DMS53 treated with DMSO at 0.1 percent for 48 hours (cell line): ENCODE measurements at regions not wholly inside any gene's neighbourhood (a gene's known extent, or its start where the extent isn't known, plus 50 kb on each side); places are given as distances from the start of the nearest gene placed in this dataset.

Experiments used
- DNase-seq: peaks from one replicate; lab custom pipeline; 2025; ENCODE audit not compliant: unreplicated experiment; lab: John Stamatoyannopoulos, UW

- DNase-seq, result peak; percentile 83
Measured at GRCh38 chr18:68623342-68623741, 91.6 kb downstream of the TMX3 start.

- DNase-seq, result no peak
Measured at GRCh38 chr18:68611311-68611710, 103.6 kb downstream of the TMX3 start.

DNA sequence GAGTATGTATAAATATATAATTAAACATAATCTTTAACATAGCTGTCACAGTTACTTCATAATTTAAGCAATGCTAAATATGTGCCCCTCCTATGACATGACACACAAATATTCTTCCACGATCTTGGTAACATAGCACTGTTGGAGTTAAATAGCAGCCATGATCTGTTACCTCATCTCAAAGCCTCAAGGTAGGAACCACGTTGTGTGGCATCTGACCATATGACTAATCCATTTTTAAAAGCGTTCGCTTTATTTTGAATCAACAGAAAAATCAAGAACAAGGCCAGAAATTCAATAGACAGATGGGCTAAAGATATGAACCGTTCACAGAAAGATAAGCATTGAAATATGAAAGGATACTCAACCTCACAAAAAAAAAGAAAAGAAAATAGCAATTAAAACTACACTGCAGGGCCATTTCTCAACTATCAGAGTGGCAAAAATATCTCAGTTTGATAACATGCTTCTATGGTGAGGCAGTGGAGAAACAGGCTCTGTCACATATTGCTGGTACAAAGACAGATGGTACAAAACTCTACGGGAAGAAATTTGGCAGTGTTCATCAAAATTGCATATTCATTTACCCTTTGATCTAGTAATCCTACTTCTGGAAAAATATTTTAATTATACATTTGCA, 105.9 kb downstream of the TMX3 start:
- DNase-seq, result no peak

DNA sequence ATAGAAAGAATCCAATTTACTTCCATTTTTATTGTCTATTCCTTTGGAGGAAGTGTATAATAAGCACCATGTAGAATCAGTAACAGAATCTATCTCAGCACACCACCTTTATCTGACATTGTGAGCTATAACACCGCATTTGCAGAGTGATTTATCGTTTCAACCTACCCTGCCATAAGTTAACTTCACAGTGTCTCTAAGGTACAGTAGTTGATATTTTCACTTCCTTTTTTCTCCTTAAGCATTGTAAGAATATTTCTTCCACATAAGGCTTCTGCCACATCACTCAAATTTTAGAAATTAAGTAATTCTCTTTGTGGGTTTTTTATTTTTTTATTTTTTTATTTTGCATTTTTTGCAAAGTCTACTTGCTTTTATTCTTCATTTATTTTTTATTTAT, 107.1 kb downstream of the TMX3 start:
- DNase-seq, result no peak

- DNase-seq, result no peak
Measured at GRCh38 chr18:68604256-68604655, 110.7 kb downstream of the TMX3 start.

GRCh38 chr18:68596016-68596415, 118.9 kb downstream of the TMX3 start:
- DNase-seq, result no peak

DNA sequence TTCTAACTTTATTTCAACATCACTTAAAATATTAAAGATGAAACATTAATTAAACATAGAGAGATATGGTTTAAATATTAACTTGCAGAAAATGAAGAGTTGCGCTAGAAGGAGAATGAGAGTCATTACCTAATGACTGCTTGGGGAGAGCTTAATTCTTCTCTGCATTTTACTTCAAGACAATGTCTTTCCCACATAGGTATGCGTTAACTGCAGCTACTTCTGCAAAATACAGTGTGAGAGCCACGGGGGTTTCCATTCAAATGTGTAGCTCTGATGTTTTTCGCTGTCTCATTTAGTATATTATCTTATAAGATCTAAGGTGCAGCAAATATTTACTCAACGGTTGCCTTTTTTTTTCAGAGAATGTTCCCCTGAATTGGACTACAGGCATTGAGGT, 126.7 kb downstream of the TMX3 start:
- DNase-seq, result no peak

GRCh38 chr18:68583685-68584084, 131.2 kb downstream of the TMX3 start:
- DNase-seq, result no peak

GRCh38 chr18:68574311-68574710, 140.6 kb downstream of the TMX3 start:
- no peak for DNase-seq

DNA sequence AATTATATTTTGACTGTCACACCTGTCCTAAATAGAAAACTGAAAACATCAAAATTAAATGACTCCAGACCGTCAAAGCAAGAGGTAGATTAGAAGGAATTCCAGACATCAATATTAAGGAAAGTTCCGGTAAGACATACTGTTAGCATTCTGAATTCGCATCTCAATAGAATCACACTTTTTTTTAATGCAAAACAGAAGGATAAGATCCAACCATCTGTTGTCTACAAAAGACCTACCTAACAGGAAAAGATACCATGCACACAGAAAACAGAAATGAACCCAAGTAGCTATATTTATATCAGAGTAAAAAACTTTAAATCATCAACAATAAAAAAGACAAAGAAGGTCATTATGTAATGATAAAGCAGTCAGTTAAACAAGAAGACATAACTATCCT, 145.0 kb downstream of the TMX3 start:
- no peak for DNase-seq

GRCh38 chr18:68568364-68569155, 146.3 kb downstream of the TMX3 start:
- DNase-seq, result no peak

GRCh38 chr18:68566991-68567390, 147.9 kb downstream of the TMX3 start:
- DNase-seq, result no peak

- DNase-seq, result no peak
Measured at GRCh38 chr18:68564961-68565360, 149.9 kb downstream of the TMX3 start.

GRCh38 chr18:68564351-68564750, 150.6 kb downstream of the TMX3 start:
- DNase-seq, result peak; percentile 79

DNA sequence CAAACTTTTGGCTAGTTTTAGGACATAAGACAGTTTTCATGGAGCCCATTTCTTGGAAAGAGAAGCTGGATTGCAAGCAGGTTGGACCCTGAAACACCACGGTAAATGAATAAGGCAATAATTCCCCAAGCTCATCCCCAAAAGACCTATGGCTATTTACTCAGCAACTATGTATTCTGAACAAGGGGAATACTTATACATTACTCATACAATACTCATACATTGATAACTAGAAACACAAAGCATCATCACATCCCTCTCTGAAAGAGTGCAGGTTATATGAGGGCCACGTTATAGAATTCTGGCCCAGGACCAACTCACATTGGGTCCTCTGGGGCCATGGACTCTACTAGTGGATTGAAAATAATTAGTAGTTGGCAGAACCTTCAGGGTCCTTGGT, 154.8 kb downstream of the TMX3 start:
- DNase-seq, result no peak

DNA sequence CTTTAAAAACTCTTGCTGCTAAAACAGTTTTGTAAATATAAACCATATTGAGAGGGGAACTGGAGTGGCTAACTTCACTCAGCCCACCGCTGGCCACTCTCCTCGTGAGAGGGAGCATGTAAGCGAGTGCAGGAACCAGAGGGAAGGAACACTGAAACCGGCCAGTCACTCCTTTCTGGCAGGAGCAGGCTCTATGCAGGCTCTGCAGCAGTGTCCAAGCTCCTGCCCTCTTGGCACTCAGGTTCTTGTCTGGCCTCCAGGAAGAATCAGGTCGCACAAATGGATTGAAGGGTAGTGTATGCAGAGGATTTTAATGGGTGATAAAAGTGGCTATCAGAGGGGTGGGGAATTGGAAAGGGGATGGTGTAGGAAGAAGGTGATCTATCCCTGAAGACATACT, 157.7 kb downstream of the TMX3 start:
- DNase-seq, result no peak

DNA sequence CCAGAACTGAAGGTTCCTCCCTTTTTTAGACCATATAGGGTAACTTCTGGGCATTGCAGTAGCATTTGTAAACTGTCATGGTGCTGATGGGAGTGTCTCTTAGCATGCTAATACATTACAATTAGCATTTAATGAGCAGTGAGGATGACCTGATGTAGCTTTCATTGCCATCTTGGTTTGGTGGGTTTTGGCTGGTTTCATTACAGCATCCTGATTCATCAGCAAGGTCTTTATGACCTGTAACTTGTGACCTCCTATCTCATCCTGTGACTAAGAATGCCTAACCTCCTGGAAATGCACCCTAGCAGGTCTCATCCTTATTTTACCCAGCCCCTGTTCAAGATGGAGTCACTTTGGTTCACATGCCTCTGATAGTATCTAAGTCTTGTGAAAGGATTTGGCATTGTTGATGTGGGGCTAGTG, 159.0 kb downstream of the TMX3 start:
- no peak for DNase-seq

DNA sequence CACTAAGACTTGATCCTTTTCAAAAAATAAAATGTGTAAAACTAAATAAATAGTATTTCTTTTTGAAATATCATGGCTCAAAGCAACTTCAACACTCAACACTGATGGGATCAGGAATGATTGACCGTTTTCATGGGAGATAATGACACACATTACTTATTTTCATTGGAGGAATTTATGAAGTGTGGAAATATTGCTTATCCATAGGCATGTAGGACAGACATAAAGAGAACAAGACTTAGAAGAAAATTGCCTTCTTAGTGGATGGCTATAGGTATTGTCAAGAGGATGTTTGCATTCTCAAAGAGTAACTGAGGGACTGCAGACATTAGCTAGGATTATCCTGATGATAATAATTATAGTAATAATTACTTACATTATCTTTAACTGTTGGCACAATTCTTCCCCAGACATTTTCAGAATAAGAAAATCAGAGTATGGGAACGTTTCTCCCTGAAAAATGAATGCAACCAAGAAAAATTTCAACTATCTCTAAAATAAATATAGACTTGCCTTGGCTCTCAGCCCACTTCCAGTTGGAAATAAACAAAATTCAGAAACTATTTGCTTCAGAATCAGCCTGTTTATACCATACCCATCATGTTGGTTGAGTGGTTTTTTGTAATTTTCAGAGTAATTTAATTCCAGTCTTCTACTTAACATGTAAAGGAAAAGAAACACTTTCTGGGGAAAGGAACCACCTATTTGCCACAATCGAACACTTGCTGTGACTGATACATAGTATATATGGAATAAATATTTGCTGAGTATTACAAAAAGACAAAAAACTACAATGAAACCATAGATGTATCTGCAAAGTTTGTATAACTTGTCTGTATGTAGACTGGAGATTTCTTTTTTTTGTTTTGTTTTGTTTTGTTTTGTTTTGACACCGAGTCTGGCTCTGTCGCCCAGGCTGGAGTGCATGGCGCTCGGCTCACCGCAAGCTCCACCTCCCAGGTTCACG, 165.7 kb downstream of the TMX3 start:
- no peak for DNase-seq

DNA sequence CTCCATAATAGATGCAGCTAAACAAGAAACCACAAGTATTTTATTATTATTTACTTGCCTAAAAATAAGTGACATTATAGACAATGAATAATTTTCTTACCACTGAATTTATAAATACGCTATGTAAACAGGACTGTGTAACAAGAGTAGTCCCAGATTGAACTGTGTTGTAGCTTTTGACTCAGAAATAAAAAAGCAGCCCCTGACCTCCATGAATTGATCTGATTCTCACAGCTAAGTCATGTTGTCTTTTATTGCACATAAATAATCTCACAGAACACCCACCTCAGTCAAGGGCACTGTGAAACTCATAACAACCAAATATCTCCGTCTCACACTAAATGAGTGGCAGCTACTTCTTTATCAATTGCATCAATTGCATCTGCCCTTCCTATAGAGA, 171.6 kb downstream of the TMX3 start:
- no peak for DNase-seq

GRCh38 chr18:68542846-68543245, 172.1 kb downstream of the TMX3 start:
- no peak for DNase-seq

DNA sequence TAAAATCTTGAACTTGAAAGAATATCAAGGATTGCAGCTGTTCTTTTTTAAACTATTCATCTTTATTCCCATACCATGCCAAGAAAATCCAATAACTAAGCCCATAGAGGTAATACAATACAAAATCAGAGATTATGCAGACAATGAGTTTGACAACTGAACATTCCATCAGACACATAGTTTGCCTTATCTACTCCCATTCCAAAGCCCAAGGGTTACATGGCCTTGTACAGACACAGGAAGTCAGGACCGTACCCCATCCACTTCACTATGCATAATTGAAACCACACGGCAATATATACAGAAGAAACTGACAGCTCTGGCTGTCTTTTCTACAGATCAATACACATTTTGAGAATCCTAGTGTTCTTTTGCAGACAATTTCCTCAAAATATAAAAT, 181.3 kb downstream of the TMX3 start:
- no peak for DNase-seq
